ENCODE measurements at regions not wholly inside any gene's neighbourhood (a gene's known extent, or its start where the extent isn't known, plus 50 kb on each side); places are given as distances from the start of the nearest gene placed in this dataset.

- TF ChIP-seq, protein P1, sequence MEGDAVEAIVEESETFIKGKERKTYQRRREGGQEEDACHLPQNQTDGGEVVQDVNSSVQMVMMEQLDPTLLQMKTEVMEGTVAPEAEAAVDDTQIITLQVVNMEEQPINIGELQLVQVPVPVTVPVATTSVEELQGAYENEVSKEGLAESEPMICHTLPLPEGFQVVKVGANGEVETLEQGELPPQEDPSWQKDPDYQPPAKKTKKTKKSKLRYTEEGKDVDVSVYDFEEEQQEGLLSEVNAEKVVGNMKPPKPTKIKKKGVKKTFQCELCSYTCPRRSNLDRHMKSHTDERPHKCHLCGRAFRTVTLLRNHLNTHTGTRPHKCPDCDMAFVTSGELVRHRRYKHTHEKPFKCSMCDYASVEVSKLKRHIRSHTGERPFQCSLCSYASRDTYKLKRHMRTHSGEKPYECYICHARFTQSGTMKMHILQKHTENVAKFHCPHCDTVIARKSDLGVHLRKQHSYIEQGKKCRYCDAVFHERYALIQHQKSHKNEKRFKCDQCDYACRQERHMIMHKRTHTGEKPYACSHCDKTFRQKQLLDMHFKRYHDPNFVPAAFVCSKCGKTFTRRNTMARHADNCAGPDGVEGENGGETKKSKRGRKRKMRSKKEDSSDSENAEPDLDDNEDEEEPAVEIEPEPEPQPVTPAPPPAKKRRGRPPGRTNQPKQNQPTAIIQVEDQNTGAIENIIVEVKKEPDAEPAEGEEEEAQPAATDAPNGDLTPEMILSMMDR (IDR thresholded peaks at IDR 0.05), result no peak
- H3K4me3 ChIP-seq (ENCODE audit: low read length), result no peak overlapping the region
- H3K27me3 Mint-ChIP-seq, result peaks cover 4% of the 10 kb centered on the region
- no peak overlapping the region for H3K27ac Mint-ChIP-seq
- no peaks in the 10 kb centered on the region for H3K36me3 Mint-ChIP-seq (ENCODE audit: low read depth)
- H3K4me3 Mint-ChIP-seq, result no peak overlapping the region
- no peaks in the 10 kb centered on the region for H3K9me3 ChIP-seq (ENCODE audit: control insufficient read depth in 1 of 2, insufficient read depth in 1 of 2, low read length in 2 of 2)
- ATAC-seq (ENCODE audit: poor library complexity) (no peak), DNase-seq (no peak)
- H3K36me3 ChIP-seq (ENCODE audit: insufficient read depth, low read length), result no peaks in the 10 kb centered on the region
- ChIA-PET CTCF (no interaction called here), POLR2A (no interaction called here)
- H3K27ac ChIP-seq (ENCODE audit: low read depth in 1 of 2, low read length in 2 of 2), result no peak overlapping the region
- no peaks in the 10 kb centered on the region for H3K4me1 Mint-ChIP-seq (ENCODE audit: low read depth)
- H3K27me3 ChIP-seq (ENCODE audit: control insufficient read depth in 1 of 2, insufficient read depth in 2 of 2, low read length in 2 of 2), result no peaks in the 10 kb centered on the region
- intact Hi-C loops (cut with DNase I, micrococcal nuclease), result no loop called here
- H3K9me3 Mint-ChIP-seq, result no peaks in the 10 kb centered on the region
- no peaks in the 10 kb centered on the region for H3K4me1 ChIP-seq (ENCODE audit: insufficient read depth, low read length)
These were observed 456.7 kb downstream of the LMO4 start for GRCh38 chr1:87785386-87785785.

DNA sequence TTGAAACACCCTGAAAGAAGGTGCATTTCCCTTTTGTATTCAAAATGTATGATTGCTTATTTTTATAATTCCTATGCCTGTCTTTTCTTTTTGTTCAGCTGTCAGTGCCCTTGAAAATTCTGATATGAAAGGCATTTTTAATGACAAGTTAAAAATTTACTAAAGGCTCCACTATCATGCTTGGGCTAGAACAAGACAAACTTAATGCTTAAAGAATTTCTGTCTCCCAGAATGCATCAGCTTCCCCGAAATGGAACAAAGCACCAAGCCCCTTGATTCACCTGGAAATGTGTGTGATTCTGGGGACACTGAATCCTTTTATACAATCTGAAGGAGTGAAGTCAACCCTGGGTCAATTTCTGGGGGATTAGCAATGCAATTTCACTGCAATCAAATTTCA lies 457.5 kb downstream of the LMO4 start:
- H3K36me3 Mint-ChIP-seq (ENCODE audit: low read depth), result no peaks in the 10 kb centered on the region
- Histone ChIP-seq H3K36me3 (ENCODE audit: insufficient read depth, low read length) (no peaks in the 10 kb centered on the region), H3K4me3 (ENCODE audit: low read length) (no peak overlapping the region), H3K27me3 (ENCODE audit: control insufficient read depth in 1 of 2, insufficient read depth in 2 of 2, low read length in 2 of 2) (no peaks in the 10 kb centered on the region), H3K4me1 (ENCODE audit: insufficient read depth, low read length) (no peaks in the 10 kb centered on the region), H3K9me3 (ENCODE audit: control insufficient read depth in 1 of 2, insufficient read depth in 1 of 2, low read length in 2 of 2) (no peaks in the 10 kb centered on the region), H3K27ac (ENCODE audit: low read depth in 1 of 2, low read length in 2 of 2) (no peak overlapping the region)
- DNase-seq (no peak), ATAC-seq (ENCODE audit: poor library complexity) (no peak)
- peaks cover 4% of the 10 kb centered on the region for H3K27me3 Mint-ChIP-seq
- H3K4me1 Mint-ChIP-seq (ENCODE audit: low read depth), result no peaks in the 10 kb centered on the region
- H3K9me3 Mint-ChIP-seq, result no peaks in the 10 kb centered on the region
- ChIA-PET CTCF (no interaction called here), POLR2A (no interaction called here)
- intact Hi-C loops (cut with DNase I, micrococcal nuclease), result no loop called here
- H3K4me3 Mint-ChIP-seq, result no peak overlapping the region
- H3K27ac Mint-ChIP-seq, result no peak overlapping the region
- TF ChIP-seq, protein P1 (IDR thresholded peaks at IDR 0.05), result no peak

DNA sequence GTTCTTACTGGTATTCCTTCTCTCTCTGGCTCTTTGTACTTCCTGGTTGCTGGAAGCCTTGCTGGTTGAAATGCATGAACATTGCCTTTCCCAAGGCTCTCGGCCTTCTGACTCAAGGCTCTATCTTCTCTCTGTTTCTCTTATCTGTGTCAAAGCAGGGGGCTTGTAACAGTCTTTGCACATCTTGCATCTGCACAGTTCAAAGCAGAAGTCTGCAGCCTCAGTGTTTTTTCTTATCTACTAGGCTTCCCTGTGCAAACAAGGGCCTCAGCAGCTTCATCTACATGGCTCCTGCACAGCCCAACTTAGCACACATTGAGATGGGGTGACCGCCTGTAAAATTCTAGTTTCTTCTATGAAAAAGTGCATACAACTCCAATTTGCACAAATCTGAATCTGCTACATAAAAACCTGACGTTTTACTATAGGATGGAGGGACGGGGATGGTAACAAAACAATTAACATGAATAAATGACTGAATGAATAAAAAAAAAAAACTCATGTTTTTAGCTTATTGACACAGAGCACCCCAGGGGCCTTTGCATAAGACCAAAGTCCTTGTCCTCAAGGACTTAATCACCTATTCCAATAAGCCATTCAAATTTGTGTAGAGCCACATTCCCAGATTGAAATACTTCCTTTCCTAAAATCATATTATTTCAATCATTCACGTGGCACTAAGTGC lies 458.3 kb downstream of the LMO4 start:
- Histone ChIP-seq H3K4me1 (ENCODE audit: insufficient read depth, low read length) (no peaks in the 10 kb centered on the region), H3K27ac (ENCODE audit: low read depth in 1 of 2, low read length in 2 of 2) (no peak overlapping the region), H3K4me3 (ENCODE audit: low read length) (no peak overlapping the region), H3K9me3 (ENCODE audit: control insufficient read depth in 1 of 2, insufficient read depth in 1 of 2, low read length in 2 of 2) (no peaks in the 10 kb centered on the region), H3K36me3 (ENCODE audit: insufficient read depth, low read length) (no peaks in the 10 kb centered on the region), H3K27me3 (ENCODE audit: control insufficient read depth in 1 of 2, insufficient read depth in 2 of 2, low read length in 2 of 2) (no peaks in the 10 kb centered on the region)
- TF ChIP-seq, protein P1 (IDR thresholded peaks at IDR 0.05), result no peak
- DNase-seq, result no peak
- ATAC-seq (ENCODE audit: poor library complexity), result no peak
- Mint-ChIP-seq H3K4me1 (ENCODE audit: low read depth) (no peaks in the 10 kb centered on the region), H3K27me3 (peaks cover 4% of the 10 kb centered on the region), H3K9me3 (no peaks in the 10 kb centered on the region), H3K36me3 (ENCODE audit: low read depth) (no peaks in the 10 kb centered on the region), H3K4me3 (no peak overlapping the region), H3K27ac (no peak overlapping the region)
- POLR2A ChIA-PET, result no interaction called here
- CTCF ChIA-PET, result no interaction called here
- intact Hi-C loops (cut with DNase I, micrococcal nuclease), result no loop called here

Measured in CD4-positive, alpha-beta T cell (primary cell).